Activated T-cell treated with anti-CD3 and anti-CD28 coated beads, Interleukin-2, amount 50 U/mL, for 72 hours (primary cell): ENCODE measurements at regions not wholly inside any gene's neighbourhood (a gene's known extent, or its start where the extent isn't known, plus 50 kb on each side); places are given as distances from the start of the nearest gene placed in this dataset.

Experiments used
- ATAC-seq, 2 donors: fragments of 150-1000 bp; cut with Tn5 transposase; replicated peaks in 1 of 2; 2 replicates each; pipeline ENCODE4 v1.10.0; 2021; ENCODE audit warnings: moderate library complexity in 2 of 2, mild to moderate bottlenecking in 1 of 2
- DNase-seq, 2 donors: peaks; one replicate each; pipeline ENCODE4 v3.0.0; 2021 to 2022; ENCODE audit warnings: mixed read lengths in 1 of 2
- H3K27ac Mint-ChIP-seq: one replicate; pipeline ENCODE4 v1.8.0; 2022; ENCODE audit warnings: mild to moderate bottlenecking, moderate library complexity, mixed read lengths
- H3K27me3 Mint-ChIP-seq: one replicate; pipeline ENCODE4 v1.8.0; 2022; ENCODE audit warnings: low read depth, mixed read lengths
- H3K36me3 Mint-ChIP-seq, 2 donors: one replicate each; pipeline ENCODE4 v1.8.0; 2022; ENCODE audit warnings: mixed read lengths in 2 of 2, mild to moderate bottlenecking in 1 of 2; ENCODE audit not compliant: insufficient read depth in 2 of 2
- H3K4me1 Mint-ChIP-seq: one replicate; pipeline ENCODE4 v1.8.0; 2022; ENCODE audit warnings: low read depth, mixed read lengths
- H3K4me3 Mint-ChIP-seq, 2 donors: one replicate each; pipeline ENCODE4 v1.8.0; 2022; ENCODE audit warnings: mild to moderate bottlenecking in 2 of 2, mixed read lengths in 2 of 2, moderate library complexity in 2 of 2
- H3K9me3 Mint-ChIP-seq, 2 donors: one replicate each; pipeline ENCODE4 v1.8.0; 2022; ENCODE audit warnings: mixed read lengths in 2 of 2

GRCh38 chr2:161102770-161103450, 57.3 kb upstream of the TANK start:
- peaks cover 5 to 8% of the 10 kb centered on the region in 2 donors for H3K36me3 Mint-ChIP-seq
- no peaks in the 10 kb centered on the region for H3K27me3 Mint-ChIP-seq
- no peak overlapping the region for H3K27ac Mint-ChIP-seq
- no peak overlapping the region for H3K4me3 Mint-ChIP-seq
- peaks cover 5 to 6% of the 10 kb centered on the region in 2 donors for H3K9me3 Mint-ChIP-seq
- H3K4me1 Mint-ChIP-seq = peaks cover 37% of the 10 kb centered on the region
- ATAC-seq (no peak), DNase-seq (no peak)

- H3K27ac Mint-ChIP-seq = no peak overlapping the region
- DNase-seq (no peak), ATAC-seq (no peak)
- peaks cover 4 to 6% of the 10 kb centered on the region in 2 donors for H3K36me3 Mint-ChIP-seq
- H3K4me3 Mint-ChIP-seq = no peak overlapping the region
- H3K4me1 Mint-ChIP-seq = peaks cover 37% of the 10 kb centered on the region
- H3K9me3 Mint-ChIP-seq = peaks cover 4% of the 10 kb centered on the region in 2 donors
- H3K27me3 Mint-ChIP-seq = no peaks in the 10 kb centered on the region
Measured at GRCh38 chr2:161103451-161103831, 56.8 kb upstream of the TANK start.

- Mint-ChIP-seq H3K9me3 (peaks cover 0 to 2% of the 10 kb centered on the region in 2 donors), H3K36me3 (peaks cover 2 to 3% of the 10 kb centered on the region in 2 donors), H3K4me3 (peak overlapping the region; percentile 65 to 67), H3K27me3 (no peaks in the 10 kb centered on the region), H3K27ac (peak overlapping the region; percentile 2), H3K4me1 (peaks cover 37% of the 10 kb centered on the region)
- ATAC-seq (peak; percentile 86 to 90), DNase-seq (peak in 1 of 2 donors; percentile 5)
Measured at GRCh38 chr2:161104054-161104553, 56.1 kb upstream of the TANK start.

- Mint-ChIP-seq H3K4me1 (peaks cover 37% of the 10 kb centered on the region), H3K4me3 (no peak overlapping the region), H3K9me3 (no peaks in the 10 kb centered on the region), H3K27me3 (peaks cover 6% of the 10 kb centered on the region), H3K27ac (no peak overlapping the region), H3K36me3 (no peaks in the 10 kb centered on the region)
- DNase-seq (no peak), ATAC-seq (peak; percentile 47 to 70)
Measured at GRCh38 chr2:161107265-161107664, 53.0 kb upstream of the TANK start.
